HEK293 (cell line): ENCODE measurements at regions not wholly inside any gene's neighbourhood (a gene's known extent, or its start where the extent isn't known, plus 50 kb on each side); places are given as distances from the start of the nearest gene placed in this dataset.

ENCODE experiments used
- CTCF ChIA-PET: fragments of 350-600 bp; formaldehyde crosslinking; extraction: SDS; loops from one replicate; lab custom pipeline; 2021; ENCODE audit warnings: antibody characterized with exemption; lab: Yijun Ruan, JAX
- POLR2A ChIA-PET: fragments of 300-600 bp; formaldehyde crosslinking; extraction: SDS; loops from one replicate; lab custom pipeline; 2020; ENCODE audit warnings: antibody characterized with exemption, inconsistent platforms; lab: Yijun Ruan, JAX
- H3K27ac ChIP-seq: fragments of 200-500 bp; sonication (Bioruptor generic); 2 replicates; pipeline ENCODE4 v1.5.1; 2014; ENCODE audit warnings: low read depth, low read length, control low read depth, inconsistent platforms; ENCODE audit errors: extremely low read depth
- H3K36me3 ChIP-seq, 2 experiments: fragments of 200-500 bp in 1 of 2; sonication (Bioruptor generic) in 1 of 2; 1 replicate in 1 of 2; 2 replicates in 1 of 2; pipeline ENCODE4 v1.5.1; 2014 to 2017; ENCODE audit warnings: inconsistent platforms in 2 of 2, low read length in 2 of 2; ENCODE audit not compliant: control insufficient read depth in 2 of 2, insufficient read depth in 1 of 2
- H3K4me1 ChIP-seq: fragments of 200-500 bp; sonication (Bioruptor generic); 2 replicates; pipeline ENCODE4 v1.5.1; 2014; ENCODE audit warnings: mild to moderate bottlenecking, low read length, inconsistent platforms; ENCODE audit not compliant: control insufficient read depth, insufficient read depth
- H3K4me3 ChIP-seq: 2 replicates; pipeline ENCODE4 v1.5.1; 2011; ENCODE audit warnings: low read depth, mild to moderate bottlenecking, control low read depth, low read length, moderate library complexity
- H3K9me3 ChIP-seq: fragments of 200-500 bp; sonication (Bioruptor generic); 2 replicates; pipeline ENCODE4 v1.5.1; 2014; ENCODE audit warnings: low read depth, low read length, inconsistent platforms; ENCODE audit not compliant: control insufficient read depth, insufficient read depth
- AEBP2 ChIP-seq: fragments of 450-650 bp; formaldehyde crosslinking; IDR thresholded peaks from 2 replicates; pipeline ENCODE4 v1.5.1; 2016; ENCODE audit warnings: missing biosample characterization, missing genetic modification characterization, borderline replicate concordance
- GLI2 ChIP-seq: fragments of 450-650 bp; formaldehyde crosslinking; IDR thresholded peaks from 2 replicates; pipeline ENCODE4; 2017; ENCODE audit warnings: missing biosample characterization, missing genetic modification characterization, low read depth, borderline replicate concordance
- MYNN ChIP-seq: fragments of 450-650 bp; formaldehyde crosslinking; IDR thresholded peaks from 2 replicates; pipeline ENCODE4 v1.5.1; 2016; ENCODE audit warnings: missing biosample characterization, missing genetic modification characterization, borderline replicate concordance
- MZF1 ChIP-seq: fragments of 450-650 bp; formaldehyde crosslinking; IDR thresholded peaks from 2 replicates; pipeline ENCODE4 v1.5.1; 2017; ENCODE audit warnings: missing biosample characterization, missing genetic modification characterization, borderline replicate concordance
- SP7 ChIP-seq: fragments of 450-650 bp; formaldehyde crosslinking; IDR thresholded peaks from 2 replicates; pipeline ENCODE4 v1.5.1; 2016; ENCODE audit warnings: missing biosample characterization, missing genetic modification characterization
- YY2 ChIP-seq: fragments of 450-650 bp; formaldehyde crosslinking; IDR thresholded peaks from 2 replicates; pipeline ENCODE4 v1.5.1; 2016; ENCODE audit warnings: missing biosample characterization, missing genetic modification characterization
- ZBTB20 ChIP-seq: fragments of 450-650 bp; formaldehyde crosslinking; IDR thresholded peaks from 2 replicates; pipeline ENCODE4 v1.5.1; 2016; ENCODE audit warnings: missing biosample characterization, missing genetic modification characterization
- ZBTB21 ChIP-seq: fragments of 450-650 bp; formaldehyde crosslinking; IDR thresholded peaks from 2 replicates; pipeline ENCODE4 v1.5.1; 2017; ENCODE audit warnings: missing biosample characterization, missing genetic modification characterization
- ZNF114 ChIP-seq: fragments of 450-650 bp; formaldehyde crosslinking; IDR thresholded peaks from 2 replicates; pipeline ENCODE4 v1.5.0; 2017; ENCODE audit warnings: missing biosample characterization, missing genetic modification characterization
- ZNF175 ChIP-seq: fragments of 450-650 bp; formaldehyde crosslinking; IDR thresholded peaks from 2 replicates; pipeline ENCODE4 v1.5.1; 2016; ENCODE audit warnings: missing biosample characterization, missing genetic modification characterization
- ZNF571 ChIP-seq: fragments of 450-650 bp; formaldehyde crosslinking; IDR thresholded peaks from 2 replicates; pipeline ENCODE4 v1.5.0; 2017; ENCODE audit warnings: missing biosample characterization, missing genetic modification characterization
- ZNF621 ChIP-seq: fragments of 450-650 bp; formaldehyde crosslinking; IDR thresholded peaks from 2 replicates; pipeline ENCODE4 v1.5.1; 2017; ENCODE audit warnings: missing biosample characterization, missing genetic modification characterization
- ZNF623 ChIP-seq: fragments of 450-650 bp; formaldehyde crosslinking; IDR thresholded peaks from 2 replicates; pipeline ENCODE4 v1.5.1; 2016; ENCODE audit warnings: missing biosample characterization, missing genetic modification characterization
- ZNF664 ChIP-seq: fragments of 450-650 bp; formaldehyde crosslinking; IDR thresholded peaks from 2 replicates; pipeline ENCODE4 v1.5.1; 2016; ENCODE audit warnings: missing biosample characterization, missing genetic modification characterization
- ZNF677 ChIP-seq: fragments of 450-650 bp; IDR thresholded peaks from 2 replicates; pipeline ENCODE4 v1.5.0; 2018; ENCODE audit warnings: missing biosample characterization, mild to moderate bottlenecking, missing genetic modification characterization, moderate library complexity
- ZNF707 ChIP-seq: fragments of 450-650 bp; formaldehyde crosslinking; IDR thresholded peaks from 2 replicates; pipeline ENCODE4 v1.5.1; 2016; ENCODE audit warnings: missing biosample characterization, missing genetic modification characterization
- ZNF768 ChIP-seq: fragments of 450-650 bp; formaldehyde crosslinking; IDR thresholded peaks from 2 replicates; pipeline ENCODE4 v1.5.1; 2018; ENCODE audit warnings: missing biosample characterization, mild to moderate bottlenecking, missing genetic modification characterization
- ZNF830 ChIP-seq: fragments of 450-650 bp; IDR thresholded peaks from 2 replicates; pipeline ENCODE4 v1.5.0; 2018; ENCODE audit warnings: missing biosample characterization, missing genetic modification characterization, low read depth, mild to moderate bottlenecking, moderate library complexity
- ZNF837 ChIP-seq: fragments of 450-650 bp; formaldehyde crosslinking; IDR thresholded peaks from 2 replicates; pipeline ENCODE4 v1.5.1; 2016; ENCODE audit warnings: missing biosample characterization, missing genetic modification characterization
- ZSCAN16 ChIP-seq: fragments of 450-650 bp; formaldehyde crosslinking; IDR thresholded peaks from 2 replicates; pipeline ENCODE4 v1.5.1; 2016; ENCODE audit warnings: missing biosample characterization, missing genetic modification characterization
- ZXDB ChIP-seq: fragments of 450-650 bp; formaldehyde crosslinking; IDR thresholded peaks from 2 replicates; pipeline ENCODE4 v1.5.1; 2016; ENCODE audit warnings: missing biosample characterization, missing genetic modification characterization
- TF ChIP-seq, protein P1 (sequence below): fragments of 450-650 bp; formaldehyde crosslinking; IDR thresholded peaks from 2 replicates; pipeline ENCODE4 v1.5.1; 2016; ENCODE audit warnings: missing biosample characterization, missing genetic modification characterization
- TF ChIP-seq, protein P2 (sequence below): fragments of 450-650 bp; formaldehyde crosslinking; IDR thresholded peaks from 2 replicates; pipeline ENCODE4 v1.5.1; 2016; ENCODE audit warnings: missing biosample characterization, missing genetic modification characterization
- TF ChIP-seq, protein P3 (sequence below): fragments of 450-650 bp; formaldehyde crosslinking; conservative IDR thresholded peaks from 2 replicates; pipeline ENCODE4 v1.5.1; 2016; ENCODE audit warnings: low read depth, missing biosample characterization, missing genetic modification characterization
- TF ChIP-seq, protein P4 (sequence below): fragments of 450-650 bp; formaldehyde crosslinking; IDR thresholded peaks from 2 replicates; pipeline ENCODE4 v1.5.1; 2016; ENCODE audit warnings: missing biosample characterization, missing genetic modification characterization

- Histone ChIP-seq H3K27ac (no peak overlapping the region), H3K4me1 (no peaks in the 10 kb centered on the region), H3K4me3 (no peak overlapping the region), H3K9me3 (no peaks in the 10 kb centered on the region), H3K36me3 (no peaks in the 10 kb centered on the region)
- TF ChIP-seq ZNF114 (tag by site-specific recombination) (no peak), ZNF837 (tag by site-specific recombination) (no peak), MZF1 (tag by site-specific recombination) (no peak), MYNN (tag by site-specific recombination) (no peak), YY2 (no peak), GLI2 (no peak)
- TF ChIP-seq, protein P1, sequence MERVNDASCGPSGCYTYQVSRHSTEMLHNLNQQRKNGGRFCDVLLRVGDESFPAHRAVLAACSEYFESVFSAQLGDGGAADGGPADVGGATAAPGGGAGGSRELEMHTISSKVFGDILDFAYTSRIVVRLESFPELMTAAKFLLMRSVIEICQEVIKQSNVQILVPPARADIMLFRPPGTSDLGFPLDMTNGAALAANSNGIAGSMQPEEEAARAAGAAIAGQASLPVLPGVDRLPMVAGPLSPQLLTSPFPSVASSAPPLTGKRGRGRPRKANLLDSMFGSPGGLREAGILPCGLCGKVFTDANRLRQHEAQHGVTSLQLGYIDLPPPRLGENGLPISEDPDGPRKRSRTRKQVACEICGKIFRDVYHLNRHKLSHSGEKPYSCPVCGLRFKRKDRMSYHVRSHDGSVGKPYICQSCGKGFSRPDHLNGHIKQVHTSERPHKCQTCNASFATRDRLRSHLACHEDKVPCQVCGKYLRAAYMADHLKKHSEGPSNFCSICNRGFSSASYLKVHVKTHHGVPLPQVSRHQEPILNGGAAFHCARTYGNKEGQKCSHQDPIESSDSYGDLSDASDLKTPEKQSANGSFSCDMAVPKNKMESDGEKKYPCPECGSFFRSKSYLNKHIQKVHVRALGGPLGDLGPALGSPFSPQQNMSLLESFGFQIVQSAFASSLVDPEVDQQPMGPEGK: no peak
- TF ChIP-seq, protein P2, sequence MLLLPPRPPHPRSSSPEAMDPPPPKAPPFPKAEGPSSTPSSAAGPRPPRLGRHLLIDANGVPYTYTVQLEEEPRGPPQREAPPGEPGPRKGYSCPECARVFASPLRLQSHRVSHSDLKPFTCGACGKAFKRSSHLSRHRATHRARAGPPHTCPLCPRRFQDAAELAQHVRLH (tag by site-specific recombination): no peak
- CTCF ChIA-PET: interaction anchor here (0.7 kb wide), 1 partner anchor 1773 kb away, joined by 3 read pairs; no protein-coding TSS in a partner anchor
- POLR2A ChIA-PET: no interaction called here
Measured at GRCh38 chr4:174418640-174419212, 103.6 kb downstream of the HPGD start.

DNA sequence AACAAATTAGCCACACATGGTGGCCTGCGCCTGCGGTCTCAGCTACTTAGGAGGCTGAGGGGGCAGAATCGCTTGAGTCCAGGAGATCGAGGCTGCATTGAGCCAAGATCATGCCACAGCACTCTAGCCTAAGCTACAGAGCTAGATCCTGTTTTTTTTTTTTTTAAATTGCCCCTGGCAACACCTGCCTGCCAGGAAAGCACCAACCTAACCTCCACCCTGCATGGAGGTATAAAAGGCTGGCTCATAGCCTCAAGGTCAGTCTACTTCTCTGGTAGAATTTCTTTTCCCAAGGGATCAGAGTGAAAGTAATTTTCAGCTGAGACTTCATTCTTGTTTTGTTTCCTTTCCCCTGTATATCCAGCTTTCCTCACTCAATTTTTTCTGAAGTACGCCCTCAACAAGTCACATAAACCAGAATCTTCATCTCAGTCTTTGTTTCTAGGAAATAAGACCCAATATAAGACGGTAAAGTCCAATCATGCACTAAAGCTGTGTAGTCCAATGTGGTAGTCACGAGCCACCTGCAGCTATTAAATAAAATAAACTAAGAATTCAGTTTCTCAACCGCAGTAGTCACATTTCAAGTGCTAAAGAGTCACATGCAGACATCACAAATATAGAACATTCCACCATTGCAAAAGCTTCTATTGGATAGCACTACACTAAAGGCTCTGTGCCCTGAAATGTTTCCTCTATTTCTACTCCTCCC lies 113.3 kb downstream of the HPGD start:
- H3K4me3 ChIP-seq: no peak overlapping the region
- H3K9me3 ChIP-seq: no peaks in the 10 kb centered on the region
- no peaks in the 10 kb centered on the region for H3K36me3 ChIP-seq
- no peak overlapping the region for H3K27ac ChIP-seq
- CTCF ChIA-PET: no interaction called here
- POLR2A ChIA-PET: no interaction called here
- no peaks in the 10 kb centered on the region for H3K4me1 ChIP-seq
- TF ChIP-seq ZSCAN16 (tag by site-specific recombination) (no peak), ZNF707 (tag by site-specific recombination) (no peak), ZNF768 (tag by site-specific recombination) (no peak), ZNF175 (tag by site-specific recombination) (no peak), ZNF664 (tag by site-specific recombination) (no peak), ZNF623 (tag by site-specific recombination) (no peak), AEBP2 (tag by site-specific recombination) (no peak), ZNF621 (tag by site-specific recombination) (no peak), ZNF571 (tag by site-specific recombination) (no peak), ZNF830 (tag by site-specific recombination) (no peak), ZXDB (no peak), ZBTB21 (no peak), ZNF677 (tag by site-specific recombination) (no peak), ZBTB20 (tag by site-specific recombination) (no peak), SP7 (tag by site-specific recombination) (no peak)
- TF ChIP-seq, protein P3, sequence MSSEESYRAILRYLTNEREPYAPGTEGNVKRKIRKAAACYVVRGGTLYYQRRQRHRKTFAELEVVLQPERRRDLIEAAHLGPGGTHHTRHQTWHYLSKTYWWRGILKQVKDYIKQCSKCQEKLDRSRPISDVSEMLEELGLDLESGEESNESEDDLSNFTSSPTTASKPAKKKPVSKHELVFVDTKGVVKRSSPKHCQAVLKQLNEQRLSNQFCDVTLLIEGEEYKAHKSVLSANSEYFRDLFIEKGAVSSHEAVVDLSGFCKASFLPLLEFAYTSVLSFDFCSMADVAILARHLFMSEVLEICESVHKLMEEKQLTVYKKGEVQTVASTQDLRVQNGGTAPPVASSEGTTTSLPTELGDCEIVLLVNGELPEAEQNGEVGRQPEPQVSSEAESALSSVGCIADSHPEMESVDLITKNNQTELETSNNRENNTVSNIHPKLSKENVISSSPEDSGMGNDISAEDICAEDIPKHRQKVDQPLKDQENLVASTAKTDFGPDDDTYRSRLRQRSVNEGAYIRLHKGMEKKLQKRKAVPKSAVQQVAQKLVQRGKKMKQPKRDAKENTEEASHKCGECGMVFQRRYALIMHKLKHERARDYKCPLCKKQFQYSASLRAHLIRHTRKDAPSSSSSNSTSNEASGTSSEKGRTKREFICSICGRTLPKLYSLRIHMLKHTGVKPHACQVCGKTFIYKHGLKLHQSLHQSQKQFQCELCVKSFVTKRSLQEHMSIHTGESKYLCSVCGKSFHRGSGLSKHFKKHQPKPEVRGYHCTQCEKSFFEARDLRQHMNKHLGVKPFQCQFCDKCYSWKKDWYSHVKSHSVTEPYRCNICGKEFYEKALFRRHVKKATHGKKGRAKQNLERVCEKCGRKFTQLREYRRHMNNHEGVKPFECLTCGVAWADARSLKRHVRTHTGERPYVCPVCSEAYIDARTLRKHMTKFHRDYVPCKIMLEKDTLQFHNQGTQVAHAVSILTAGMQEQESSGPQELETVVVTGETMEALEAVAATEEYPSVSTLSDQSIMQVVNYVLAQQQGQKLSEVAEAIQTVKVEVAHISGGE (tag by site-specific recombination): no peak
- TF ChIP-seq, protein P4, sequence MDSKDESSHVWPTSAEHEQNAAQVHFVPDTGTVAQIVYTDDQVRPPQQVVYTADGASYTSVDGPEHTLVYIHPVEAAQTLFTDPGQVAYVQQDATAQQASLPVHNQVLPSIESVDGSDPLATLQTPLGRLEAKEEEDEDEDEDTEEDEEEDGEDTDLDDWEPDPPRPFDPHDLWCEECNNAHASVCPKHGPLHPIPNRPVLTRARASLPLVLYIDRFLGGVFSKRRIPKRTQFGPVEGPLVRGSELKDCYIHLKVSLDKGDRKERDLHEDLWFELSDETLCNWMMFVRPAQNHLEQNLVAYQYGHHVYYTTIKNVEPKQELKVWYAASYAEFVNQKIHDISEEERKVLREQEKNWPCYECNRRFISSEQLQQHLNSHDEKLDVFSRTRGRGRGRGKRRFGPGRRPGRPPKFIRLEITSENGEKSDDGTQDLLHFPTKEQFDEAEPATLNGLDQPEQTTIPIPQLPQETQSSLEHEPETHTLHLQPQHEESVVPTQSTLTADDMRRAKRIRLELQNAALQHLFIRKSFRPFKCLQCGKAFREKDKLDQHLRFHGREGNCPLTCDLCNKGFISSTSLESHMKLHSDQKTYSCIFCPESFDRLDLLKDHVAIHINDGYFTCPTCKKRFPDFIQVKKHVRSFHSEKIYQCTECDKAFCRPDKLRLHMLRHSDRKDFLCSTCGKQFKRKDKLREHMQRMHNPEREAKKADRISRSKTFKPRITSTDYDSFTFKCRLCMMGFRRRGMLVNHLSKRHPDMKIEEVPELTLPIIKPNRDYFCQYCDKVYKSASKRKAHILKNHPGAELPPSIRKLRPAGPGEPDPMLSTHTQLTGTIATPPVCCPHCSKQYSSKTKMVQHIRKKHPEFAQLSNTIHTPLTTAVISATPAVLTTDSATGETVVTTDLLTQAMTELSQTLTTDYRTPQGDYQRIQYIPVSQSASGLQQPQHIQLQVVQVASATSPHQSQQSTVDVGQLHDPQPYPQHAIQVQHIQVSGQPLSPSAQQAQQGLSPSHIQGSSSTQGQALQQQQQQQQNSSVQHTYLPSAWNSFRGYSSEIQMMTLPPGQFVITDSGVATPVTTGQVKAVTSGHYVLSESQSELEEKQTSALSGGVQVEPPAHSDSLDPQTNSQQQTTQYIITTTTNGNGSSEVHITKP (tag by site-specific recombination): no peak
